GM12875 (cell line): ENCODE measurements at regions not wholly inside any gene's neighbourhood (a gene's known extent, or its start where the extent isn't known, plus 50 kb on each side); places are given as distances from the start of the nearest gene placed in this dataset.

Source experiments
- H3K4me3 ChIP-seq: one replicate; pipeline ENCODE4 v1.5.1; 2011; ENCODE audit warnings: low read depth, low read length, control low read depth
- TF ChIP-seq, protein P1 (sequence below): IDR thresholded peaks from 2 replicates; pipeline ENCODE4 v1.5.1; 2011; ENCODE audit warnings: low read depth, mild to moderate bottlenecking, control low read depth, inconsistent platforms, low read length, moderate library complexity, borderline replicate concordance; ENCODE audit not compliant: insufficient read depth

DNA sequence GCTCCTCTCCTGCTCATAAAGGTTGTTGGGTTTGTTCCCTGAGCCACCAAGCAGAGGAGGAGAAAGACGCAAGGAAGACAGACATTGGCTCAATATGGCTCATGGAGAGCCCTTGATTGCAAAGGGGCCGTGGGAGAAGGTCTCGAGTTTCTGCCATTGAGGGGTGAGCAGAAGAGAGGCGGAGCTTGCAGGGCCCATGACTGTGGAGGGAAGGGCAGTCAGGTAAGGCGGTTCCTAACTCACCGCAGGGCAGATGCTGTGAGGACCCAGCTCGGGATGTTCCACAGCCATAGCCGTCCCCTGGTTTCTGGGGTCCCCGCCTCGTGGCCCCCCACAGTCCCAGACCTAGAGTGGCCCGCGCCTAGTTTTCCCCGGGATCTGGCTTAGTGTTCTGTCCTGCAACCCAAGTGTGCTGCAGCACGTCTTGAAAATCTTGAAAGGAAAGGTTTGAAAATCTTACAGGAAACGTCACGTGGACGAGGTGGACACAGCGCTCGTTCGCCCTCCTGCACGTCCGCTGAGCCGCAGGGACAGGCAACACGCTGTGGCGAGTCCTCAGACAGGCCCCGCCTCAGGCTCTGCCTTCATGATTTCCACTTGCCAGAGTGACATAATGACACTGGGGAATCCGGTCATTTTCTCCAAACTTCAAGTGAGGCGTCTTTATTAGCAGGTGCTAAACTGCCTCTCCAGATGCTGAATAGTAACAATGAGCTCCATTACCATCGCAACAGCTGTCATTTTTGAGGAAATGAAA, 105.5 kb upstream of the HDAC4 start:
- H3K4me3 ChIP-seq = no peak overlapping the region
- TF ChIP-seq, protein P1, sequence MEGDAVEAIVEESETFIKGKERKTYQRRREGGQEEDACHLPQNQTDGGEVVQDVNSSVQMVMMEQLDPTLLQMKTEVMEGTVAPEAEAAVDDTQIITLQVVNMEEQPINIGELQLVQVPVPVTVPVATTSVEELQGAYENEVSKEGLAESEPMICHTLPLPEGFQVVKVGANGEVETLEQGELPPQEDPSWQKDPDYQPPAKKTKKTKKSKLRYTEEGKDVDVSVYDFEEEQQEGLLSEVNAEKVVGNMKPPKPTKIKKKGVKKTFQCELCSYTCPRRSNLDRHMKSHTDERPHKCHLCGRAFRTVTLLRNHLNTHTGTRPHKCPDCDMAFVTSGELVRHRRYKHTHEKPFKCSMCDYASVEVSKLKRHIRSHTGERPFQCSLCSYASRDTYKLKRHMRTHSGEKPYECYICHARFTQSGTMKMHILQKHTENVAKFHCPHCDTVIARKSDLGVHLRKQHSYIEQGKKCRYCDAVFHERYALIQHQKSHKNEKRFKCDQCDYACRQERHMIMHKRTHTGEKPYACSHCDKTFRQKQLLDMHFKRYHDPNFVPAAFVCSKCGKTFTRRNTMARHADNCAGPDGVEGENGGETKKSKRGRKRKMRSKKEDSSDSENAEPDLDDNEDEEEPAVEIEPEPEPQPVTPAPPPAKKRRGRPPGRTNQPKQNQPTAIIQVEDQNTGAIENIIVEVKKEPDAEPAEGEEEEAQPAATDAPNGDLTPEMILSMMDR = no peak

DNA sequence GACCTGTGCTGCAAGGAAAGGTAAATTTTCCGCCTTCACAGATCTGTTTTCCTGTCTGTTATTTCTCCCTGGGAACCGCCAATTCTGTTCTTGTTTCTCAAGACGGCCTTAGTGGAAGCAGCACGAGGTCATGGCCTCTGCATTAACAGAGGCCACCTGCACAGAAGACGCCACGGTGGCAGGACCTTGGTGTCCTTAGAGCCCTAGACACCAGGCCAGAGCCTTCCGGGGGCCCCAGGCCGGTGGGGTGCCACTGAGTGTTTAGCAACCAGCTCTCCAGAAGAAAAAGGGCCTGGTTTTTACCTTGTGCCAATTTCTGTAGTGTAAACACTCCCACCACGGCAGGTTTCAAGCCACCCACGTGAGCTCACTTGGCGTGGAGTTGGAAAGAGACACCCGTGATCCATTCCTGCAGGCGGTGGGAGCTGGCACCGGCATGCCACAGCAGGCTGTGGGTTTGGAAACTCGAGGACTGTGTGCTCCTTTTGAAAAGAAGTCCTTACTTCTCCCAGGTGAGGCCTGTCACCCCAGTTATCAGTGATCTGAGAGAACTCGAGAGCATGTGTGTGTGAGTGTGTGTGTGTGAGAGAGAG, 103.9 kb upstream of the HDAC4 start:
- TF ChIP-seq, protein P1 = no peak
- no peak overlapping the region for H3K4me3 ChIP-seq

DNA sequence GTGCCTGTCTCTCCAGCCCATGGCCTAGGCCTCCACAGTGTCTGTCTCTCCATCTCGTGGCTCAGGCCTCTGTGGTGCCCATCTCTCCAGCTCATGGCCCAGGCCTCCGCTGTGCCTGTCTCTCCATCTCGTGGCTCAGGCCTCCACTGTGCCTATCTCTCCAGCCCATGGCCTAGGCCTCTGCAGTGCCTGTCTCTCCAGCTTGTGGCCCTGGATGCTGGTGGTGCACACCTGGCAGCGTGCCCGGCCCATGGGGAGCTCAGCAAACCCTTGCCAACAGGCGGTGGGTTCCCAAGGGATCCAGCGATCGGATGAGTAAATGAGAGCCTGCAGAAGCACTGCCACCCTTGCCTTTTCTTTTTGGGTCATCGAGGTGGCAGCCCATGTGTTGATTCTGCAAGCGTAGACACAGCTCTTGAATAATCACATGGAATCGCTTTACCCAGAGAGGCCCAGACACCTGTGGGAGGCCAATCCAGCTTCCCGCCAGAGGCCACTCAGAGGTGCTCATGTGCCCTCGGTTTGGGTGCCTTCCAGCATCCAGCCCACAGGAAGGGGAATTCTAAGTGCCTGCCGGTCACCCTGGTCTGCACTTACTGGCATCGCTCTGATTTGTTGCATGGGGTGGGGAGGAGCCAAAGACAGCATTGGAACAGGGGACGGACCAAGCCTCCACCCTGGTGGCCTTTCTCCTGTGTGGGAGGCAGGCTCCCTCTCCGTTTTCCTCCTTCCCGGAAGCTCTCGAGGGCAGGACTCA, 101.8 kb upstream of the HDAC4 start:
- TF ChIP-seq, protein P1 = no peak
- no peak overlapping the region for H3K4me3 ChIP-seq

DNA sequence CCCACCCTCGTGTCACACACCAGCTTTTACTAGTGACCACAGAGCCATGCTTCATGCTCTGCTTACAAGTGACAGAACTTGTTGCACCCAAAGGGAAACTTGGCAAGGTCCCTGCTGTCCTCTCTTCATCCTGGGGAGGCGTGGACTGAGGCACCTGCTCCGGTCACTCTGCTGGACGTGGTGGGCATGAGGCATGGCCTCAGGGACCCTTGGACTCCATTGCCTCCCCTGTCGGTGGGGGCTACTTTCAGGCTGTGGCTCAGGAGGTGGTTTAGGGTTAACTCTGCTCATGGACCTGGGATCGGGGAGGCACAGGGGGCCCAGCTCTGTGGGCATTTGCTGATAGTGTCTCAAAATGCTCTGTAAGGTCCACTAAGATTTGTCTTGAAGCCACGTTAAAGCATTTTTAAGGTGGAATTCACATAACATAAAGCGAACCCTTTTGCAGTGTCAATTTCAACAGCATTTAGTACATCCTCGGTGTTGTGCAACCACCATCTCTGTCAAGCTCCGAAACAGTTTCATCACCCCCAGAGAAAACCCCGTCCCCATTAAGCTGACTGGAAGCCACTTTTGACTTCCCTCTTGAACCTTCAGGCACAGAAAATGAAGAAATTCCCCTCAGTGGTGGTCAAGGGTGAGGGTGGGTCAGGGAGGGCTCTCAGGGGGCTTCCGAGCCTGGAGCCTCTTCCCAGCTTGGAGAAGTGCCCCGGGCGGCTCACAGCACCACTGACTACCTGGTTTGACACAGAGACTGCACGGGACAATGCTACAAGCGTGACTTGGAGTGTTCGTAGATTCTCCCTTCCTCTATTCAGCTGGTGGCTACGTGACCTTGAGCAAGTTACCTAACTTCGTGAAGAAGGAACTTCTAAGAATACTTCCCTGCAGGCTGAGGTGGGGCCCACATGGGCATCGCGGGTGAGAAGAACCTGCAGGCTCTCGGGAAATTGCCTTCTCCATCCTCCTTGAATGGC, 100.0 kb upstream of the HDAC4 start:
- H3K4me3 ChIP-seq = no peak overlapping the region
- TF ChIP-seq, protein P1 = no peak

DNA sequence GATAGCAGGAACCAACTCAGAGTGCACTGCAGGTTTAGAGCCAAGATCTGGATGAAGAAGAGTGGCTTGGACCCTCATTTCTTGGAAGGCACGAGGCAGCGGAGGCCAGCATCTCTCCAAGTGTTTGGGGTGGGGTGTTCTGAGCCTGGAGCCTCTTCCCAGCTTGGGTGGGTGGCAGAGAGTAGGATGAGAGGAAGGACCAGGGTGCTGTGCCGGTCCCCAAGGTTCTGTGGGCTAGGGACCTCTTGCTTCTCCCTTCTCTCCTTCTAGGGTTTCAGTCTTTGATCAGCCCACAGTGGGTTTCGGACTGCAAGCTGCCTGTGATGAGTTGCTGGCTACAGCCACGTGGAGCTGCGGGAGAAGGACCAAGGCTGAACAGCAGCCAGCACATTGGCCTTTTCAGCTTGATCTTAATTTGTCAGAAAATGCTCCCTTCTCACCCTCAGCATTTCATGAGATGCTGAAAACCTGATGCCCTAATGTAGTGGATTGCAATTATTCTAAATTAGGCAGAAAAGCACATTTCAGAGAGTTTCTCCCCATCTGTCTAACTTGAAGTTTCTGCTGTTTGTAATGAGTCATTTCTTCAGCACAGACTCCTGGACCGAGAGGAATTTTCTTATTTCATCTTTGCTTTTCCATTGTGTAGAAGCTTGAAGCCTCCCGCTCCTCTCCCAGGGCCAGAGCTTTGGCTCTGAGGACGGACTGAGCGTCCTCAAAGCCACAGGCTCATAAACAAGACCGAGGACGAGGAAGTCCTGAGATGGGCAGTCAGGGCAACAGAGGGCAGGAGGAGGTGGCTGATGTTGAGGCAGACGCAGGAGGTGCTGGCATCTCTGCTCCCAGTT, 99.1 kb upstream of the HDAC4 start:
- TF ChIP-seq, protein P1 = no peak

More for the DNA sequence above, 99.1 kb upstream of the HDAC4 start:
- no peak overlapping the region for H3K4me3 ChIP-seq
